KOPT-K1 (cell line): ENCODE measurements at regions not wholly inside any gene's neighbourhood (a gene's known extent, or its start where the extent isn't known, plus 50 kb on each side); places are given as distances from the start of the nearest gene placed in this dataset.

Experiments used
- H3K27ac ChIP-seq: fragments of 200-600 bp; sonication (generic); 2 replicates; pipeline ENCODE4 v1.5.1; 2016; ENCODE audit warnings: antibody characterized with exemption, mild to moderate bottlenecking, low read depth, low read length; ENCODE audit not compliant: poor library complexity, severe bottlenecking
- H3K36me3 ChIP-seq: fragments of 200-600 bp; sonication (generic); 2 replicates; pipeline ENCODE4 v1.5.1; 2017; ENCODE audit warnings: antibody characterized with exemption, mild to moderate bottlenecking, low read length, moderate library complexity; ENCODE audit not compliant: insufficient read depth
- H3K9me3 ChIP-seq: fragments of 200-600 bp; sonication (generic); 2 replicates; pipeline ENCODE4 v1.5.1; 2017; ENCODE audit warnings: antibody characterized with exemption, low read length, mild to moderate bottlenecking; ENCODE audit not compliant: insufficient read depth, poor library complexity, severe bottlenecking

GRCh38 chr12:24553259-24553658 is 395.6 kb downstream of the BCAT1 start:
- no peaks in the 10 kb centered on the region for H3K9me3 ChIP-seq
- no peak overlapping the region for H3K27ac ChIP-seq
- H3K36me3 ChIP-seq: no peaks in the 10 kb centered on the region

- Histone ChIP-seq H3K9me3 (no peaks in the 10 kb centered on the region), H3K27ac (no peak overlapping the region), H3K36me3 (no peaks in the 10 kb centered on the region)
These were observed 397.6 kb downstream of the BCAT1 start for GRCh38 chr12:24551163-24551786.

DNA sequence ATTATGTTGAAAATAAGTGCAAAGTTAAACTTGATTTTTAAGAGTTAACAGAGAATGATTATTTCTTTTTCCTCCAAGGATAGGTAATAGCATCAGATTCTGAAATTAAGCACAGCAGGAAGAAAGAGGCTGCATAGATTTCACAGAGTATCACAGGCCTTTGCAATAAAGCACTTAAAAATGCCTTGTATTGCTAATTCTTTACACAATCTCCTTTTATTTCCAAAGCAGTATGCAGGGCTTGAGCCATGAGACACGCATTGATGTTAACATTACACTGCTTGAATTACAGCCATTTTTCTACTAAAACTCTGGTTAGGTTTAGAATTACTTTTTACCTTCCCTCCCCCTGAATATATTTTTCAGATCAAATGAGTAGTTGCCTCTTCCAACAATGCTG is 398.3 kb downstream of the BCAT1 start:
- Histone ChIP-seq H3K36me3 (no peaks in the 10 kb centered on the region), H3K9me3 (no peaks in the 10 kb centered on the region), H3K27ac (no peak overlapping the region)

- no peak overlapping the region for H3K27ac ChIP-seq
- H3K9me3 ChIP-seq: no peaks in the 10 kb centered on the region
- no peaks in the 10 kb centered on the region for H3K36me3 ChIP-seq
These were observed 402.2 kb downstream of the BCAT1 start for GRCh38 chr12:24546661-24547060.

DNA sequence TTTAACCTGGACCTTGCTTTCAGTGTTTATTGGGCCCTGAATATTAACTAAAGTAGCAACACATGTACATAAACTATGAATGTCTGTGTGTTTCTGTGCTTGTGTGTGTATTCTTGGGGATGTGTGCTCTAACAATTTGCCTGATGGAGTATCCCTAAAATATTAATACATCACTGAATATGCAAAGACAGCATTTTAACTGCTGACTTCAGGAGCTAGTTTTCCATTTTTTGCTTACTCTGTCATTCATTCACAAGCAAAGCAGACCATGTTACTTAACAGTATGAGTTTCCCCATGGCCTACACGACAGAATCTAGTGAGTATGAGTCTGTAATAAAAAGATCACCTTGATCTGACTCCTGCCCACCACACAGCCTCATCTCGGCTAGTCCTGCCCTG is 402.8 kb downstream of the BCAT1 start:
- Histone ChIP-seq H3K36me3 (no peaks in the 10 kb centered on the region), H3K27ac (no peak overlapping the region), H3K9me3 (no peaks in the 10 kb centered on the region)

GRCh38 chr12:24544368-24544767 is 404.5 kb downstream of the BCAT1 start:
- Histone ChIP-seq H3K9me3 (no peaks in the 10 kb centered on the region), H3K27ac (no peak overlapping the region), H3K36me3 (no peaks in the 10 kb centered on the region)

DNA sequence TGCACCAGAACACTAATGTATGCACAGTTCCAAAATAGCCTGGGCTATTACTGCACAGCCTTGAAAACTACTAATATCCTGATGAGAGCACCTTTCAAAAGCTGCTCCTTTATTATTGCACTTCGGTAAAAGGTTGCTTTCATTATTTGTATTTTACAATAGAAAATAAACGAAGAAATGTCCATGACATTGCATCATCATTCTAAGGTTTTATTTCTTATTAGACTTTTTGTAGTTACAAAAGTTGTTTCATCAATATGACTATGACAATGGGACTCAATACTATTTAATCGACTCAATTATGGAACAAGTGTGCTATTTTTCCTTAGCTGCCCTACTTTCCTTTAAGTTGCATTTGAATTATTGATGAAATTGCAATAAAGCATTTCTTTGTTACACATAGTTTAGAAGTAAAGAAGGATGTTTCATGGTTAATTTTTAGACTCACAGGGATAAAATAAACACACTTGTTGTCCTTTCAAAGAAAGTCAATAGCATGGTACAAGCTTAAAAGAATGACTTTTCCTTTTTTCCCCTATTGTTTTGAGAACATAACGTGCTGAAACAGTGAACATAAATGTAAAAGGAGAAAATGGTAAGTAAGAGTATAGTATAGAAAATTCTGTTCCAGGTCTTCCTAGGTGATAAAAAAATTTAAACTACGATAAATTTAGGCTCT is 407.6 kb downstream of the BCAT1 start:
- Histone ChIP-seq H3K9me3 (no peaks in the 10 kb centered on the region), H3K36me3 (no peaks in the 10 kb centered on the region), H3K27ac (no peak overlapping the region)

GRCh38 chr12:24539646-24540045 is 409.3 kb downstream of the BCAT1 start:
- Histone ChIP-seq H3K27ac (no peak overlapping the region), H3K36me3 (no peaks in the 10 kb centered on the region), H3K9me3 (no peaks in the 10 kb centered on the region)

- Histone ChIP-seq H3K27ac (no peak overlapping the region), H3K36me3 (no peaks in the 10 kb centered on the region), H3K9me3 (no peaks in the 10 kb centered on the region)
These were observed 411.6 kb downstream of the BCAT1 start for GRCh38 chr12:24537083-24537860.

- Histone ChIP-seq H3K27ac (no peak overlapping the region), H3K36me3 (no peaks in the 10 kb centered on the region), H3K9me3 (no peaks in the 10 kb centered on the region)
These were observed 413.4 kb downstream of the BCAT1 start for GRCh38 chr12:24535334-24536069.

- no peaks in the 10 kb centered on the region for H3K36me3 ChIP-seq
- no peak overlapping the region for H3K27ac ChIP-seq
- no peaks in the 10 kb centered on the region for H3K9me3 ChIP-seq
These were observed 414.3 kb downstream of the BCAT1 start for GRCh38 chr12:24534622-24535021.

- Histone ChIP-seq H3K36me3 (no peaks in the 10 kb centered on the region), H3K9me3 (no peaks in the 10 kb centered on the region), H3K27ac (no peak overlapping the region)
These were observed 415.1 kb downstream of the BCAT1 start for GRCh38 chr12:24533716-24534352.

GRCh38 chr12:24530689-24531088 is 418.2 kb downstream of the BCAT1 start:
- H3K27ac ChIP-seq: no peak overlapping the region

GRCh38 chr12:24527102-24527501 is 421.8 kb downstream of the BCAT1 start:
- no peaks in the 10 kb centered on the region for H3K36me3 ChIP-seq
- no peaks in the 10 kb centered on the region for H3K9me3 ChIP-seq
- H3K27ac ChIP-seq: no peak overlapping the region

More at GRCh38 chr12:24530689-24531088, 418.2 kb downstream of the BCAT1 start:
- H3K9me3 ChIP-seq: no peaks in the 10 kb centered on the region
- no peaks in the 10 kb centered on the region for H3K36me3 ChIP-seq

- no peaks in the 10 kb centered on the region for H3K36me3 ChIP-seq
- no peak overlapping the region for H3K27ac ChIP-seq
These were observed 426.2 kb downstream of the BCAT1 start for GRCh38 chr12:24522736-24523135.

More at GRCh38 chr12:24522736-24523135, 426.2 kb downstream of the BCAT1 start:
- peaks cover 10% of the 10 kb centered on the region for H3K9me3 ChIP-seq
